ENCODE measurements at regions not wholly inside any gene's neighbourhood (a gene's known extent, or its start where the extent isn't known, plus 50 kb on each side); places are given as distances from the start of the nearest gene placed in this dataset.

- H3K27me3 Mint-ChIP-seq (ENCODE audit: insufficient read depth, low read depth), result peaks cover 3% of the 10 kb centered on the region
- H3K4me1 Mint-ChIP-seq, result peaks cover 6% of the 10 kb centered on the region
- no peaks in the 10 kb centered on the region for H3K9me3 ChIP-seq (ENCODE audit: low read depth)
- H3K4me2 ChIP-seq, result no peak overlapping the region
- H3K4me1 ChIP-seq, result no peaks in the 10 kb centered on the region
- peaks cover 2% of the 10 kb centered on the region for H3K9me3 Mint-ChIP-seq
- no peak overlapping the region for H3K4me3 Mint-ChIP-seq
- TF ChIP-seq EZH2phosphoT487 (IDR thresholded peaks at IDR 0.05) (no peak), EZH2 (IDR thresholded peaks at IDR 0.05) (no peak)
- TF ChIP-seq, protein P1, sequence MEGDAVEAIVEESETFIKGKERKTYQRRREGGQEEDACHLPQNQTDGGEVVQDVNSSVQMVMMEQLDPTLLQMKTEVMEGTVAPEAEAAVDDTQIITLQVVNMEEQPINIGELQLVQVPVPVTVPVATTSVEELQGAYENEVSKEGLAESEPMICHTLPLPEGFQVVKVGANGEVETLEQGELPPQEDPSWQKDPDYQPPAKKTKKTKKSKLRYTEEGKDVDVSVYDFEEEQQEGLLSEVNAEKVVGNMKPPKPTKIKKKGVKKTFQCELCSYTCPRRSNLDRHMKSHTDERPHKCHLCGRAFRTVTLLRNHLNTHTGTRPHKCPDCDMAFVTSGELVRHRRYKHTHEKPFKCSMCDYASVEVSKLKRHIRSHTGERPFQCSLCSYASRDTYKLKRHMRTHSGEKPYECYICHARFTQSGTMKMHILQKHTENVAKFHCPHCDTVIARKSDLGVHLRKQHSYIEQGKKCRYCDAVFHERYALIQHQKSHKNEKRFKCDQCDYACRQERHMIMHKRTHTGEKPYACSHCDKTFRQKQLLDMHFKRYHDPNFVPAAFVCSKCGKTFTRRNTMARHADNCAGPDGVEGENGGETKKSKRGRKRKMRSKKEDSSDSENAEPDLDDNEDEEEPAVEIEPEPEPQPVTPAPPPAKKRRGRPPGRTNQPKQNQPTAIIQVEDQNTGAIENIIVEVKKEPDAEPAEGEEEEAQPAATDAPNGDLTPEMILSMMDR (IDR thresholded peaks at IDR 0.05), result no peak
- no peak overlapping the region for H3K9ac ChIP-seq
- H3F3A ChIP-seq (ENCODE audit: low read depth), result no peaks in the 10 kb centered on the region
- H3K27ac ChIP-seq, result no peak overlapping the region
- H3K79me2 ChIP-seq (ENCODE audit: low read depth), result no peaks in the 10 kb centered on the region
- no peak for DNase-seq (ENCODE audit: low spot score)
- no peak overlapping the region for H2AFZ ChIP-seq (replicated peaks)
- no peaks in the 10 kb centered on the region for H3K27me3 ChIP-seq
- H4K20me1 ChIP-seq (ENCODE audit: low read depth), result no peaks in the 10 kb centered on the region
- no peaks in the 10 kb centered on the region for H3K36me3 ChIP-seq
- no peaks in the 10 kb centered on the region for H3K36me3 Mint-ChIP-seq
- no peak overlapping the region for H3K27ac Mint-ChIP-seq
- no peak overlapping the region for H3K4me3 ChIP-seq
Measured at GRCh38 chr7:20026762-20027161, 190.4 kb downstream of the MACC1 start.

DNA sequence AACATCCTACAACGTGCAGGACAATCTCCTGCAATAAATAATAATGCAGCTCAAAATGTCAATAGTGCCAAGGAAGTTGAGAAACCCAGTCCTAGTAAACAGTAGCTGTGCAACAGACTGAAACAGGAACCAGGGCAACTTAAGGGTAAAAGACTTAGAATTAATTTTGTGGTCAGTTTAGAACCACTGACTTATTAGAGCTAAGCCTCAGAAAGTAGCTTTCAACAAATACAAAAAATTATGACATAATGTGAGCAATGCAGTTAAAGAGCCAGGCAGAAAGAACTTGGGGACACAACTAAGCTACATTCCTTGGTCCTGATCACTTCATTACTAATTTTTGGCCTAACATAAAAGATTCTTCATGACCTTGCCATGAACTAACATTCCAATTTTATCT, 195.4 kb downstream of the MACC1 start:
- H3K27ac ChIP-seq, result no peak overlapping the region
- H3K9ac ChIP-seq, result no peak overlapping the region
- no peaks in the 10 kb centered on the region for H3K79me2 ChIP-seq (ENCODE audit: low read depth)
- Mint-ChIP-seq H3K27ac (no peak overlapping the region), H3K4me1 (no peaks in the 10 kb centered on the region), H3K4me3 (no peak overlapping the region), H3K27me3 (ENCODE audit: insufficient read depth, low read depth) (peaks cover 3% of the 10 kb centered on the region), H3K36me3 (no peaks in the 10 kb centered on the region), H3K9me3 (peaks cover 2% of the 10 kb centered on the region)
- no peak overlapping the region for H2AFZ ChIP-seq (replicated peaks)
- H3K36me3 ChIP-seq, result no peaks in the 10 kb centered on the region
- H3K4me1 ChIP-seq, result peaks cover 6% of the 10 kb centered on the region
- H4K20me1 ChIP-seq (ENCODE audit: low read depth), result no peaks in the 10 kb centered on the region
- H3F3A ChIP-seq (ENCODE audit: low read depth), result no peaks in the 10 kb centered on the region
- no peak for TF ChIP-seq EZH2phosphoT487 (IDR thresholded peaks at IDR 0.05)
- TF ChIP-seq EZH2 (IDR thresholded peaks at IDR 0.05), result no peak
- TF ChIP-seq, protein P1 (IDR thresholded peaks at IDR 0.05), result no peak
- H3K4me2 ChIP-seq, result no peak overlapping the region
- no peaks in the 10 kb centered on the region for H3K9me3 ChIP-seq (ENCODE audit: low read depth)
- no peak for DNase-seq (ENCODE audit: low spot score)
- H3K4me3 ChIP-seq, result no peak overlapping the region
- H3K27me3 ChIP-seq, result no peaks in the 10 kb centered on the region

DNA sequence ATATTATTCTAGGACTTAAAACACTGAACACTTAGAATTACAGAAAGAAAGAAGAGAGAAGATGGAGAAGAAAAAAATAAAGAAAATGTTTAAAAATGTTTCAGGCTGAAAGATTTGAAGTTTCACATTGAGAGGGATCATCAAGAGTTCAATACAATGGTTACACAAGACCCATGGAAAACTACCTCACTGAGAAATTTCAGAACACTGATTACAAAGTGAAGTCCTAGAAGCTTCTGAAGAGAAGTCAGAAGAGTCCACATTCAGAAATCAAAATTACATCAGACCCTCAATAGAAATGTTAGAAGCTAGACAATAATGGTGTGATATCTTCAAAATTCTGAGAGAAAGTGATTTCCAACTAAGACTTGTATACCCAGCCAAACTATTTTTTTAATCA, 196.1 kb downstream of the MACC1 start:
- no peaks in the 10 kb centered on the region for H3F3A ChIP-seq (ENCODE audit: low read depth)
- Mint-ChIP-seq H3K27me3 (ENCODE audit: insufficient read depth, low read depth) (peaks cover 3% of the 10 kb centered on the region), H3K27ac (no peak overlapping the region), H3K9me3 (peaks cover 2% of the 10 kb centered on the region), H3K36me3 (no peaks in the 10 kb centered on the region), H3K4me3 (no peak overlapping the region), H3K4me1 (no peaks in the 10 kb centered on the region)
- no peak overlapping the region for H3K9ac ChIP-seq
- H3K9me3 ChIP-seq (ENCODE audit: low read depth), result no peaks in the 10 kb centered on the region
- peaks cover 6% of the 10 kb centered on the region for H3K4me1 ChIP-seq
- H3K27me3 ChIP-seq, result no peaks in the 10 kb centered on the region
- H2AFZ ChIP-seq (replicated peaks), result no peak overlapping the region
- H3K36me3 ChIP-seq, result no peaks in the 10 kb centered on the region
- no peak overlapping the region for H3K4me3 ChIP-seq
- TF ChIP-seq EZH2phosphoT487 (IDR thresholded peaks at IDR 0.05) (no peak), EZH2 (IDR thresholded peaks at IDR 0.05) (no peak)
- TF ChIP-seq, protein P1 (IDR thresholded peaks at IDR 0.05), result no peak
- no peak for DNase-seq (ENCODE audit: low spot score)
- H3K79me2 ChIP-seq (ENCODE audit: low read depth), result no peaks in the 10 kb centered on the region
- no peak overlapping the region for H3K27ac ChIP-seq
- no peak overlapping the region for H3K4me2 ChIP-seq
- no peaks in the 10 kb centered on the region for H4K20me1 ChIP-seq (ENCODE audit: low read depth)
